Central memory CD8-positive, alpha-beta T cell (primary cell): ENCODE measurements at regions not wholly inside any gene's neighbourhood (a gene's known extent, or its start where the extent isn't known, plus 50 kb on each side); places are given as distances from the start of the nearest gene placed in this dataset.

Source experiments
- ATAC-seq: fragments of 150-1000 bp; cut with Tn5 transposase; replicated peaks from 2 replicates; pipeline ENCODE4 v1.10.0; 2022; ENCODE audit warnings: mild to moderate bottlenecking, moderate FRiP score, moderate number of reproducible peaks; ENCODE audit not compliant: poor library complexity, severe bottlenecking; ENCODE audit errors: extremely low read depth
- DNase-seq, 2 donors: peaks; one replicate each; pipeline ENCODE4 v3.0.0; 2021; ENCODE audit warnings: low spot score in 2 of 2
- H3K27ac Mint-ChIP-seq: one replicate; pipeline ENCODE4 v1.8.0; 2022; ENCODE audit warnings: low read depth, mild to moderate bottlenecking, moderate library complexity, mixed read lengths
- H3K27me3 Mint-ChIP-seq: one replicate; pipeline ENCODE4 v1.8.0; 2022; ENCODE audit warnings: mixed read lengths
- H3K36me3 Mint-ChIP-seq: one replicate; pipeline ENCODE4 v1.8.0; 2022; ENCODE audit warnings: mild to moderate bottlenecking, moderate library complexity, mixed read lengths; ENCODE audit not compliant: insufficient read depth
- H3K4me1 Mint-ChIP-seq: one replicate; pipeline ENCODE4 v1.8.0; 2022; ENCODE audit warnings: mixed read lengths
- H3K4me3 Mint-ChIP-seq: one replicate; pipeline ENCODE4 v1.8.0; 2022; ENCODE audit warnings: mild to moderate bottlenecking, moderate library complexity, mixed read lengths
- H3K9me3 Mint-ChIP-seq: one replicate; pipeline ENCODE4 v1.8.0; 2022; ENCODE audit warnings: mixed read lengths

DNA sequence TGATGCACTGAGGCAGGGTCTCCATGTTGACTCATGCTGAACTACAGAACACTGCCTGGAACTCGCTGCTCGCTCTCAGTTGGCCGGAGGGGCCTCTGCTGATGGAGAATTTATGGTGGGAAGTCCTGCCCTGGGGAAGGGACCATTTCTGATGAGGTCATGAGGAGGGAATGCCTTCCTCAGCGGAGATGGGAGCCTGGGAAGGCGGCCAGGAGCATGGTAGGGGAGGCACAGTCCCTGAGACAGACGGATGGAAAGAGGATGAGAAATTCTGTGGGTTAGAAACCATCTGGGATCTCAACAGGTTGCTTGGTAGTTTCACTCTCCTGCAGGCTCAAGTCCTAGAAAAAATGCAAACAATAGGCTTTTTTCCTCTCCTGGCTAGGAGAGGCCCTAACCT, 56.8 kb upstream of the TPM1 start:
- Mint-ChIP-seq H3K4me3 (no peak overlapping the region), H3K27ac (no peak overlapping the region), H3K4me1 (no peaks in the 10 kb centered on the region), H3K36me3 (no peaks in the 10 kb centered on the region), H3K9me3 (no peaks in the 10 kb centered on the region), H3K27me3 (peaks cover 55% of the 10 kb centered on the region)
- ATAC-seq (no peak), DNase-seq (no peak)

DNA sequence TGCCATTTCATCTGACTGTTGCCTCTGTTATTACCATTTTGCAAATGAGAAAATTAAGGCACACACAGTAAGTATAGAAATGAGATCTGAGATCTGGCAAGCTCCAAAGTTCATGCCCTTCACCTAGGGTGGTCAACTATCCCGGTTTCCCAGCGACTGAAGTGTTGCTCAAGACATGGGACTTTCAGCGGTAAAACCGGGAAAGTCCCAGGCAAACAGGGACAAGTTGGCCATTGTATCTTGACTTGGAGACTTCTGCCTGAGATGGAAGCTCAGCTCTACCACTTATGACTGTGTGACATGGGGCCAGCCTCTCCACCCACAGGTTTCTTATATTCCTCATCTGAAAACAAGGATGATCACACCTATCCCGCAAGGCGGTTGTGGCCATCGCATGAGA, 55.6 kb upstream of the TPM1 start:
- H3K4me3 Mint-ChIP-seq, result no peak overlapping the region
- H3K9me3 Mint-ChIP-seq, result no peaks in the 10 kb centered on the region
- no peaks in the 10 kb centered on the region for H3K4me1 Mint-ChIP-seq
- H3K27me3 Mint-ChIP-seq, result peaks cover 63% of the 10 kb centered on the region
- DNase-seq (no peak), ATAC-seq (no peak)
- no peaks in the 10 kb centered on the region for H3K36me3 Mint-ChIP-seq
- no peak overlapping the region for H3K27ac Mint-ChIP-seq

DNA sequence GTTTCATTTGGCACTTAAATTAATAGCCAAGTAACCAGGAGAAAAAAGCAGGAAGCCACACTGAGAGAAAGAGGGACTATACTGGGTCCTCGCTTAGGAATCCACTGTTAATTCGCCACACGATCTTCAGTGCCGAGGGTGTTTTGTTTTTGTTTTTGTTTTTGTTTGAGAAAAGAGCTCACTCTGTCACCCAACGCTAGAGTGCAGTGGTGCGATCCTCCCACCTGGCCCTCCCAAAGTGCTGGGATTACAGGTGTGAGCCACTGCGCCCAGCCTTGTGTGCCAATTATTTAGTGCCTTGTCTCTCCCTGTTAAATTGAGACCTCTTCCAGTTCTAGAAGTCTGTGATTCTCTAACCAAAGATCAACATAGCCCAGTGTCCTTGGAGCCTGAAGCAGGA, 53.8 kb upstream of the TPM1 start:
- no peaks in the 10 kb centered on the region for H3K4me1 Mint-ChIP-seq
- H3K27ac Mint-ChIP-seq, result no peak overlapping the region
- H3K36me3 Mint-ChIP-seq, result no peaks in the 10 kb centered on the region
- no peaks in the 10 kb centered on the region for H3K9me3 Mint-ChIP-seq
- ATAC-seq (no peak), DNase-seq (no peak)
- H3K27me3 Mint-ChIP-seq, result peaks cover 79% of the 10 kb centered on the region
- H3K4me3 Mint-ChIP-seq, result no peak overlapping the region

DNA sequence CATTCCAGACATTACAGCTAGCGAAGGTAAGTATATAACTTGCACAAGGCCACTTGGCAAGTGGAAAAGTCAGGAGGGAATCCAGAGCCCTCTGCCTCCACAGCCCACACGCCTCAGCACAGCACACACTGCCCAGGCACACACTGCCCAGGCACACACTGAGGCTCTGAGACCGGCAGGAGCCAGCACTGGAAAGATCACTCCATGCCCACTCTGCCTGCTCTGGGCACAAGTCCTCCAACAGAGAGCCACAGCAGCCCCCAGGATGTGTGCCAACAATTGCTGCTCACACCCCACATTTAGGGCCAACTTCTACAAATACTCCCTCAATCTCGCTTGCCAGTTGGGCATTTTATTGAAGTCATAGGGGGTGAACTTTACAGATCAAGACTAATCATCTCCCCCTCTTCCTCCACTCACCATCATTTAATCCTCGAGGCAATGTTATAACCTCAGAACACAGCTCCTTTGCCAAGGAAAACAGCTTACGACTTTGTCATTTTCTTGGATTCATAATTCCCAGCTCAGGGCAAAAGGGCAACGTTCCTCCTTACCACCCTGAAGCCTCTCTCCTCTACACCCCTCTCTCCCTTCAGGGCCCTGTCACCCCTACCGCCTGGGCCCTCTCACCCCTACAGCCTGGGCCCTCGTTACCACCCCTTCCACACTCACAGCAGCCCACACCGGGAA, 53.0 kb upstream of the TPM1 start:
- no peaks in the 10 kb centered on the region for H3K9me3 Mint-ChIP-seq
- H3K4me1 Mint-ChIP-seq, result no peaks in the 10 kb centered on the region
- DNase-seq (no peak), ATAC-seq (no peak)
- H3K27me3 Mint-ChIP-seq, result peaks cover 75% of the 10 kb centered on the region
- no peak overlapping the region for H3K4me3 Mint-ChIP-seq
- no peak overlapping the region for H3K27ac Mint-ChIP-seq
- H3K36me3 Mint-ChIP-seq, result no peaks in the 10 kb centered on the region

DNA sequence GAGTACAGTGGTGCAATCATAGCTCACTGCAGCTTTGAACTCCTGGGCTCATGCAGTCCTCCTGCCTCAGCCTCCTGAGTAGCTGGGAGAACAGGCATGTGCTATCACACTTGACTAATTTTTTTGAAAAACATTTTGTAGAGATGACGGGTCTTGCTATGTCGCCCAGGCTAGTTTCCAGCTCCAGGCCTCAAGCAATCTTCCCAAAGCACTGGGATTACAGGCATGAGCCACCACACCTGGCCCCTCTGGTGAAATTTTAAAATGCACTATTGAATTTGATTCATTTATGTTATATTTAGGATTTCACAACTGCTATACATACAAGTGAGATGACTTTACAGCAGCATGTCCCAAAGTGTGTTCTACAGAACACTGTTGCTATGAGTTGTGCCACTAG, 50.8 kb upstream of the TPM1 start:
- Mint-ChIP-seq H3K4me3 (no peak overlapping the region), H3K27me3 (peaks cover 60% of the 10 kb centered on the region), H3K36me3 (no peaks in the 10 kb centered on the region), H3K4me1 (no peaks in the 10 kb centered on the region), H3K27ac (no peak overlapping the region), H3K9me3 (no peaks in the 10 kb centered on the region)
- ATAC-seq, result no peak
- no peak for DNase-seq

DNA sequence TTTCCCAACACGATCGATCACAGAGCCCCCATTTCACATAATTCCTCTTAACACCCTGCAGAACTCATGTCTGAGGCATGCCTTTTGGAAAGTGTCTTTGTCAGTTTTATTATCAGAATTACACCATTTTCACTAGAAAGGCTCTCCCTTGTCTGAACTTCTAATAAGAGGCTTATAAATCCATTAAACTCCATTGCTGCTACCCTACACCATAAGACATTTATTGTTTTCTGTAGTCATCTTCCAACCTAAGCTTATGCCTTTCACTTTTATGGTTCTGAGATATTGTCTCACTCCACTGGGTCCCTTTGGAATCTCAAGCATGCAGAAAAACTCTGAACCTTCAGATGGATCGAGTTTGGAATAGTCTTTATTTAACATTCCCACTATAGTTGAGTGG, 50.2 kb upstream of the TPM1 start:
- Mint-ChIP-seq H3K27ac (no peak overlapping the region), H3K27me3 (peaks cover 59% of the 10 kb centered on the region), H3K4me1 (no peaks in the 10 kb centered on the region), H3K36me3 (no peaks in the 10 kb centered on the region), H3K9me3 (no peaks in the 10 kb centered on the region), H3K4me3 (no peak overlapping the region)
- ATAC-seq, result no peak
- no peak for DNase-seq
